ENCODE measurements at regions not wholly inside any gene's neighbourhood (a gene's known extent, or its start where the extent isn't known, plus 50 kb on each side); places are given as distances from the start of the nearest gene placed in this dataset.

GRCh38 chr2:107502539-107502938 lies 324.2 kb upstream of the RGPD4 start:
- no peak for TF ChIP-seq GATA3 (IDR thresholded peaks at IDR 0.05; ENCODE audit: low read depth, low read length)
- TF ChIP-seq GATA2 (IDR thresholded peaks at IDR 0.05; ENCODE audit: low read depth, low read length), result no peak

GRCh38 chr2:107511970-107512789 lies 314.5 kb upstream of the RGPD4 start:
- TF ChIP-seq GATA2 (IDR thresholded peaks at IDR 0.05; ENCODE audit: low read depth, low read length) (no peak), GATA3 (IDR thresholded peaks at IDR 0.05; ENCODE audit: low read depth, low read length) (no peak)

GRCh38 chr2:107525406-107525805 lies 301.3 kb upstream of the RGPD4 start:
- TF ChIP-seq GATA3 (IDR thresholded peaks at IDR 0.05; ENCODE audit: low read depth, low read length), result no peak
- no peak for TF ChIP-seq GATA2 (IDR thresholded peaks at IDR 0.05; ENCODE audit: low read depth, low read length)

- no peak for TF ChIP-seq GATA3 (IDR thresholded peaks at IDR 0.05; ENCODE audit: low read depth, low read length)
- no peak for TF ChIP-seq GATA2 (IDR thresholded peaks at IDR 0.05; ENCODE audit: low read depth, low read length)
Measured at GRCh38 chr2:107529146-107529545, 297.5 kb upstream of the RGPD4 start.

GRCh38 chr2:107530046-107530445 lies 296.6 kb upstream of the RGPD4 start:
- TF ChIP-seq GATA2 (IDR thresholded peaks at IDR 0.05; ENCODE audit: low read depth, low read length) (no peak), GATA3 (IDR thresholded peaks at IDR 0.05; ENCODE audit: low read depth, low read length) (no peak)

GRCh38 chr2:107534926-107535325 lies 291.8 kb upstream of the RGPD4 start:
- TF ChIP-seq GATA3 (IDR thresholded peaks at IDR 0.05; ENCODE audit: low read depth, low read length) (no peak), GATA2 (IDR thresholded peaks at IDR 0.05; ENCODE audit: low read depth, low read length) (no peak)

GRCh38 chr2:107542314-107542740 lies 284.4 kb upstream of the RGPD4 start:
- no peak for TF ChIP-seq GATA3 (IDR thresholded peaks at IDR 0.05; ENCODE audit: low read depth, low read length)
- TF ChIP-seq GATA2 (IDR thresholded peaks at IDR 0.05; ENCODE audit: low read depth, low read length), result no peak

GRCh38 chr2:107543793-107544192 lies 282.9 kb upstream of the RGPD4 start:
- TF ChIP-seq GATA3 (IDR thresholded peaks at IDR 0.05; ENCODE audit: low read depth, low read length) (no peak), GATA2 (IDR thresholded peaks at IDR 0.05; ENCODE audit: low read depth, low read length) (no peak)

- TF ChIP-seq GATA2 (IDR thresholded peaks at IDR 0.05; ENCODE audit: low read depth, low read length) (no peak), GATA3 (IDR thresholded peaks at IDR 0.05; ENCODE audit: low read depth, low read length) (no peak)
Measured at GRCh38 chr2:107545066-107545465, 281.6 kb upstream of the RGPD4 start.

GRCh38 chr2:107545851-107546250 lies 280.8 kb upstream of the RGPD4 start:
- TF ChIP-seq GATA3 (IDR thresholded peaks at IDR 0.05; ENCODE audit: low read depth, low read length) (no peak), GATA2 (IDR thresholded peaks at IDR 0.05; ENCODE audit: low read depth, low read length) (no peak)

GRCh38 chr2:107548216-107548615 lies 278.5 kb upstream of the RGPD4 start:
- TF ChIP-seq GATA2 (IDR thresholded peaks at IDR 0.05; ENCODE audit: low read depth, low read length) (no peak), GATA3 (IDR thresholded peaks at IDR 0.05; ENCODE audit: low read depth, low read length) (no peak)

GRCh38 chr2:107553046-107553445 lies 273.6 kb upstream of the RGPD4 start:
- TF ChIP-seq GATA3 (IDR thresholded peaks at IDR 0.05; ENCODE audit: low read depth, low read length), result no peak
- TF ChIP-seq GATA2 (IDR thresholded peaks at IDR 0.05; ENCODE audit: low read depth, low read length), result no peak

- TF ChIP-seq GATA3 (IDR thresholded peaks at IDR 0.05; ENCODE audit: low read depth, low read length) (no peak), GATA2 (IDR thresholded peaks at IDR 0.05; ENCODE audit: low read depth, low read length) (no peak)
Measured at GRCh38 chr2:107553539-107553938, 273.2 kb upstream of the RGPD4 start.

GRCh38 chr2:107556038-107556627 lies 270.6 kb upstream of the RGPD4 start:
- TF ChIP-seq GATA3 (IDR thresholded peaks at IDR 0.05; ENCODE audit: low read depth, low read length) (no peak), GATA2 (IDR thresholded peaks at IDR 0.05; ENCODE audit: low read depth, low read length) (no peak)

- TF ChIP-seq GATA3 (IDR thresholded peaks at IDR 0.05; ENCODE audit: low read depth, low read length) (no peak), GATA2 (IDR thresholded peaks at IDR 0.05; ENCODE audit: low read depth, low read length) (no peak)
Measured at GRCh38 chr2:107558295-107558694, 268.4 kb upstream of the RGPD4 start.

Data from SH-SY5Y (cell line).